ENCODE measurements at regions not wholly inside any gene's neighbourhood (a gene's known extent, or its start where the extent isn't known, plus 50 kb on each side); places are given as distances from the start of the nearest gene placed in this dataset.
"Not testable (repeated sequence)": the region's sequence is repeated elsewhere in the genome, so short reads cannot be mapped to it uniquely, and the experiment has no call there.

DNA sequence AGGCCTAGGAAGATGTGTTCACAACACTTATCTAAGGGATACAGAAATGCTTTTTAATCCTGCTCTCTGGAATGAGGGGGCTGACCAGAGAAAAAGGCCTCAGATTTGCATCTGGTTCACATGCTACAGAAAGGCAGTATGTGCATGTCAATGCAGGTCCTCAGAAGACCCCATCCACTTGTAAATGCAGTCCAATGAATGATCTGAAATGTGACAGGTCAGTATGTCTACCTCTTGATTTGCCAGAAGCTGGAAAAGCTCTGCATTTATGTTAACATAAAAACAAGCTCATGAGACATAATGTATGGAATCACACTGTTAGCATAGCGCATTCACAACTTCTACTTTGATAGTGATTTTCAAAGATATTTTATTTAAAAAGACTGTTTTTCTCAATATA is 367.4 kb upstream of the CHORDC1 start:
- ChIA-PET POLR2A (no interaction called here), CTCF (no interaction called here)

DNA sequence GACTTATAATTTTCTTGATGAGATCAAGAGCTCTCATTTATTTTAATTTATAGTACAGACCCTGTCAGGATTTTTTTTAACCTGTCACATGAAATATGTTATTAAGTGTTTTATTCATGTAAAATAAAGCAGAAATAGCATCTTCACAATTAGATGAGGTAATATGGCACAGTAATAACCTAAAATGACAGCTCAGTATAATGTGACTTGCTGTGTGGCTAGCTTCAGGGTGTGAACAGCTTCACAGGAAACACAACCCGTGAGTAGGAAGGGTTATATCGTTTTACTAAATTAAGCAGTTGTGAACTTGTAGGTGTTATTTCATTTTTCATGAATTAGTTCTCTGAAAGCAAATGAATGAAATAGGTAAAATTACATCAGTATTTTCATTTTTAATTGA is 366.9 kb upstream of the CHORDC1 start:
- Histone ChIP-seq H3K27me3 (ENCODE audit: control insufficient read depth in 2 of 2, insufficient read depth in 2 of 2, low read length in 2 of 2) (no peaks in the 10 kb centered on the region), H3K36me3 (ENCODE audit: control insufficient read depth in 2 of 3, insufficient read depth in 3 of 3, low read length in 3 of 3) (no peaks in the 10 kb centered on the region), H3K27ac (ENCODE audit: low read depth, low read length) (no peak overlapping the region), H3K4me1 (ENCODE audit: control insufficient read depth in 2 of 2, insufficient read depth in 2 of 2, low read length in 2 of 2) (no peaks in the 10 kb centered on the region), H3K4me3 (ENCODE audit: low read length) (no peak overlapping the region), H3K9me3 (ENCODE audit: control insufficient read depth in 2 of 3, low read length in 3 of 3) (no peaks in the 10 kb centered on the region)
- peaks cover 0 to 10% (median 0%) of the 10 kb centered on the region in 11 donors for H3K9me3 Mint-ChIP-seq
- DNase-seq (no peak), ATAC-seq (no peak)
- CTCF ChIA-PET, result no interaction called here
- POLR2A ChIA-PET, result no interaction called here
- intact Hi-C loops (cut with micrococcal nuclease), result no loop called here
- H3K27me3 Mint-ChIP-seq, result no peaks in the 10 kb centered on the region
- no peaks in the 10 kb centered on the region for H3K4me1 Mint-ChIP-seq
- no peak overlapping the region for H3K4me3 Mint-ChIP-seq
- no peaks in the 10 kb centered on the region for H3K36me3 Mint-ChIP-seq
- H3K27ac Mint-ChIP-seq, result no peak overlapping the region

More for the DNA sequence above, 367.4 kb upstream of the CHORDC1 start:
- DNase-seq, result no peak
- Histone ChIP-seq H3K36me3 (ENCODE audit: control insufficient read depth in 2 of 3, insufficient read depth in 3 of 3, low read length in 3 of 3) (no peaks in the 10 kb centered on the region), H3K9me3 (ENCODE audit: control insufficient read depth in 2 of 3, low read length in 3 of 3) (no peaks in the 10 kb centered on the region), H3K27ac (ENCODE audit: low read depth, low read length) (no peak overlapping the region), H3K27me3 (ENCODE audit: control insufficient read depth in 2 of 2, insufficient read depth in 2 of 2, low read length in 2 of 2) (no peaks in the 10 kb centered on the region), H3K4me3 (ENCODE audit: low read length) (no peak overlapping the region), H3K4me1 (ENCODE audit: control insufficient read depth in 2 of 2, insufficient read depth in 2 of 2, low read length in 2 of 2) (no peaks in the 10 kb centered on the region)
- intact Hi-C loops (cut with micrococcal nuclease), result no loop called here
- Mint-ChIP-seq H3K4me3 (no peak overlapping the region), H3K27me3 (no peaks in the 10 kb centered on the region), H3K9me3 (peaks cover 0 to 10% (median 0%) of the 10 kb centered on the region in 11 donors), H3K36me3 (no peaks in the 10 kb centered on the region), H3K27ac (no peak overlapping the region), H3K4me1 (no peaks in the 10 kb centered on the region)
- no peak for ATAC-seq

DNA sequence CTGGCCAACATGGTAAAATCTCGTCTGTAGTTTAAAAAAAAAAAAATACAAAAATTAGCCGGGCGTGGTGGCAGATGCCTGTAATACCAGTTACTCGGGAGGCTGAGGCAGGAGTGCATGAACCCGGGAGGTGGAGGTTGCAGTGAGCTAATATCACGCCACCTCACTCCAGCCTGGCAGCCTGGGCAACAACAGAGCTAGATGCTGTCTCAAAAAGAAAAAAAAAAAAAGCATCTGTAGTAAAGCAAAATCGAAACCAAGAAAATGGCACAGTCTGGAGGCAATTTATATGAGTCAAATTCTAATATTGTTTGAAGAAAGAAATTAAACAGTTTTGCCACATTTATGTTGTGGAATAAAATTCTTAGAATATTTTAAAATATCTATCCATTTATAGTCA is 365.0 kb upstream of the CHORDC1 start:
- Mint-ChIP-seq H3K36me3 (no peaks in the 10 kb centered on the region), H3K27me3 (no peaks in the 10 kb centered on the region), H3K9me3 (peaks cover 0 to 8% (median 0%) of the 10 kb centered on the region in 11 donors), H3K4me1 (no peaks in the 10 kb centered on the region), H3K27ac (no peak overlapping the region), H3K4me3 (no peak overlapping the region)
- POLR2A ChIA-PET, result no interaction called here
- H3K27me3 ChIP-seq (ENCODE audit: control insufficient read depth in 2 of 2, insufficient read depth in 2 of 2, low read length in 2 of 2), result no peaks in the 10 kb centered on the region
- no peaks in the 10 kb centered on the region for H3K4me1 ChIP-seq (ENCODE audit: control insufficient read depth in 2 of 2, insufficient read depth in 2 of 2, low read length in 2 of 2)
- DNase-seq (no peak), ATAC-seq (no peak)
- H3K9me3 ChIP-seq (ENCODE audit: control insufficient read depth in 2 of 3, low read length in 3 of 3), result no peaks in the 10 kb centered on the region
- H3K27ac ChIP-seq (ENCODE audit: low read depth, low read length), result no peak overlapping the region
- no peak overlapping the region for H3K4me3 ChIP-seq (ENCODE audit: low read length)
- intact Hi-C loops (cut with micrococcal nuclease), result no loop called here
- CTCF ChIA-PET, result no interaction called here
- no peaks in the 10 kb centered on the region for H3K36me3 ChIP-seq (ENCODE audit: control insufficient read depth in 2 of 3, insufficient read depth in 3 of 3, low read length in 3 of 3)

DNA sequence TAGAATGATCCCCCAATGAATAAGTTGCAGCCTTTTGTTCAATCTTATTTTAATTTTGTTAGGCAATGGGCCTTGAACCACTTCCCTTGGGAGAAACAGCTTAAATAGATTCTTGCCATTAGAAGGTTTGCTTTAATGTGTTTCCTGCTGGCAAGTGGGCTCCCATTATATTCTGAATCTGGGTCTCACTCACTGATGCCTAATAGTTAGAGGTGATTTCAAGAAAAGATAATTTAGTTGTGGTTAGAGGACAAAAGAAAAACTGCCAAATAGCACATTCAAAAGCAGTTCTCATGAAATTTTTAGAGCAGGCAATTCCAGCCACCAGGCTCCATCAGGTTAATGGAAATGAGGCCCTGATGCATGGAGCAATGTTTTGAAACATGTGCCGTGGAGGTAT is 362.6 kb upstream of the CHORDC1 start:
- H3K36me3 ChIP-seq (ENCODE audit: control insufficient read depth in 2 of 3, insufficient read depth in 3 of 3, low read length in 3 of 3), result no peaks in the 10 kb centered on the region
- H3K4me1 ChIP-seq (ENCODE audit: control insufficient read depth in 2 of 2, insufficient read depth in 2 of 2, low read length in 2 of 2), result no peaks in the 10 kb centered on the region
- Mint-ChIP-seq H3K27ac (no peak overlapping the region), H3K36me3 (peaks cover 0 to 5% (median 0%) of the 10 kb centered on the region in 5 donors), H3K4me3 (no peak overlapping the region), H3K27me3 (no peaks in the 10 kb centered on the region), H3K4me1 (no peaks in the 10 kb centered on the region), H3K9me3 (peaks cover 0 to 11% (median 4%) of the 10 kb centered on the region in 11 donors)
- DNase-seq (no peak), ATAC-seq (no peak)
- intact Hi-C loops (cut with micrococcal nuclease), result no loop called here
- no peak overlapping the region for H3K4me3 ChIP-seq (ENCODE audit: low read length)
- no peaks in the 10 kb centered on the region for H3K9me3 ChIP-seq (ENCODE audit: control insufficient read depth in 2 of 3, low read length in 3 of 3)
- H3K27ac ChIP-seq (ENCODE audit: low read depth, low read length), result no peak overlapping the region
- CTCF ChIA-PET, result no interaction called here
- POLR2A ChIA-PET, result no interaction called here
- no peaks in the 10 kb centered on the region for H3K27me3 ChIP-seq (ENCODE audit: control insufficient read depth in 2 of 2, insufficient read depth in 2 of 2, low read length in 2 of 2)

DNA sequence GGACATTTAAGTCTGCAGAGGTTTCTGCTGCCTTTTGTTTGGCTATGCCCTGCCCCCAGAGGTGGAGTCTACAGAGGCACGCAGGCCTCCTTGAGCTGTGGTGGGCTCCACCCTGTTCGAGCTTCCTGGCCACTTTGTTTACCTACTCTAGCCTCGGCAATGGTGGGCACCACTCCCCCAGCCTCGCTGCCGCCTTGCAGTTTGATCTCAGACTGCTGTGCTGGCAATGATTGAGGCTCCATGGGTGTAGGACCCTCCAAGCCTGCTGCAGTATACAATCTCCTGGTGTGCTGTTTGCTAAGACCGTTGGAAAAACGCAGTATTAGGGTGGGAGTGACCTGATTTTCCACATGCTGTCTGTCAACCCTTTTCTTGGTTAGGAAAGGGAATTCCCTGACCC is 360.1 kb upstream of the CHORDC1 start:
- intact Hi-C loops (cut with micrococcal nuclease); CTCF ChIA-PET; H3K4me1 Mint-ChIP-seq; H3K36me3 ChIP-seq (ENCODE audit: control insufficient read depth in 2 of 3, insufficient read depth in 3 of 3, low read length in 3 of 3); H3K4me1 ChIP-seq (ENCODE audit: control insufficient read depth in 2 of 2, insufficient read depth in 2 of 2, low read length in 2 of 2); H3K27ac ChIP-seq (ENCODE audit: low read depth, low read length); H3K27me3 Mint-ChIP-seq; POLR2A ChIA-PET; H3K4me3 ChIP-seq (ENCODE audit: low read length); H3K9me3 ChIP-seq (ENCODE audit: control insufficient read depth in 2 of 3, low read length in 3 of 3); H3K4me3 Mint-ChIP-seq; DNase-seq; H3K36me3 Mint-ChIP-seq; ATAC-seq; H3K27me3 ChIP-seq (ENCODE audit: control insufficient read depth in 2 of 2, insufficient read depth in 2 of 2, low read length in 2 of 2); H3K27ac Mint-ChIP-seq: not testable (repeated sequence)
- H3K9me3 Mint-ChIP-seq, result peaks cover 0 to 15% (median 8%) of the 10 kb centered on the region in 11 donors

DNA sequence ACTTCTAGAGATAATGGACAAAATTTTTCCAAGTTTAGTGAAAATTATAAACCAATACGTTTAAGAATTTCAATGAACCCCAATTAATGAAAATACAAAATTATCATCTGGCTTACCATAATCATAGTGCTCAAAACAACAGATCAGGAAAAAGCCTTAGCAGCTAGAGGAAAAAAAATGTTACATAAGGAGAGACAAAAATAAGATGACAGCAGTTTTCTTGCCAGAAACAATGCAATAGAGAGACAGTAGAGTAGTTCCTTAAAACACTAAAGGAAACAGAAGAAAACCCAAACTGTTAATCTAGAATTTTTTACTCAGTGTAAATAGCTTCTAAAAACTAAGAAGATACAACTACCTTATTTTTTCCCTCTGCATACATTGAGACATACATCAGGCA is 341.7 kb upstream of the CHORDC1 start:
- Histone ChIP-seq H3K4me1 (ENCODE audit: control insufficient read depth in 2 of 2, insufficient read depth in 2 of 2, low read length in 2 of 2) (no peaks in the 10 kb centered on the region), H3K36me3 (ENCODE audit: control insufficient read depth in 2 of 3, insufficient read depth in 3 of 3, low read length in 3 of 3) (no peaks in the 10 kb centered on the region), H3K4me3 (ENCODE audit: low read length) (no peak overlapping the region), H3K27ac (ENCODE audit: low read depth, low read length) (no peak overlapping the region), H3K27me3 (ENCODE audit: control insufficient read depth in 2 of 2, insufficient read depth in 2 of 2, low read length in 2 of 2) (no peaks in the 10 kb centered on the region), H3K9me3 (ENCODE audit: control insufficient read depth in 2 of 3, low read length in 3 of 3) (no peaks in the 10 kb centered on the region)
- ChIA-PET POLR2A (no interaction called here), CTCF (no interaction called here)
- H3K4me1 Mint-ChIP-seq, result no peaks in the 10 kb centered on the region
- no peak for DNase-seq
- H3K4me3 Mint-ChIP-seq, result no peak overlapping the region
- no peak overlapping the region for H3K27ac Mint-ChIP-seq
- ATAC-seq, result no peak
- H3K36me3 Mint-ChIP-seq, result no peaks in the 10 kb centered on the region
- H3K27me3 Mint-ChIP-seq, result no peaks in the 10 kb centered on the region
- peaks cover 2 to 22% (median 12%) of the 10 kb centered on the region in 11 donors for H3K9me3 Mint-ChIP-seq
- intact Hi-C loops (cut with micrococcal nuclease), result no loop called here

DNA sequence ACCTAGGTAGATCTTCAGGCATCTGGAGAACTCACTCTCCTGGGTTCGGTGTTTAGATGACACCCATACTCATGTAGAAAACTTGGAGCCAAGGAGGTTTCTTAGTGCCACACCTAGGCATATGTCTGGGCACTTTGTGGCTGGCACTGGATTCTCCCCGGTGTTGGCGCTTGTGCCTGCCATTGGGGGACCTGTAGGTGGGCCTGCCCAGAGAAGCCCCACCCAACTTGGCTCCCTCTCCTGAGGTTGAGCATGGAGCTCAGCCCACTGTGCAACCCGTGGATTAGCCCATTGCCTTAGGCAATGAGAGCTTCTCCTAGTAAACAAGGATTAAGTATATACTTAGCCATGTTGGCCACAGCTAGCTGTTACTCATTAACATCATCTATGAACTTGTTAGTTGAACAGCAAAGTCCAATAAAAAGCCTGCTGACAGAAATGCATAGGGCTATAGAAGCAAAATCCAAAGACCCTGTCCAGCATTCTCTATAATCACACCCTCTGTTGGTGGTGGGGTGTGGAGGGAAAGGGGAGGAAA is 335.5 kb upstream of the CHORDC1 start:
- ChIA-PET POLR2A (no interaction called here), CTCF (no interaction called here)
- Histone ChIP-seq H3K9me3 (ENCODE audit: control insufficient read depth in 2 of 3, low read length in 3 of 3) (no peaks in the 10 kb centered on the region), H3K36me3 (ENCODE audit: control insufficient read depth in 2 of 3, insufficient read depth in 3 of 3, low read length in 3 of 3) (no peaks in the 10 kb centered on the region), H3K4me1 (ENCODE audit: control insufficient read depth in 2 of 2, insufficient read depth in 2 of 2, low read length in 2 of 2) (no peaks in the 10 kb centered on the region), H3K27me3 (ENCODE audit: control insufficient read depth in 2 of 2, insufficient read depth in 2 of 2, low read length in 2 of 2) (no peaks in the 10 kb centered on the region), H3K27ac (ENCODE audit: low read depth, low read length) (no peak overlapping the region), H3K4me3 (ENCODE audit: low read length) (no peak overlapping the region)
- intact Hi-C loops (cut with micrococcal nuclease), result no loop called here
- no peak overlapping the region for H3K27ac Mint-ChIP-seq
- ATAC-seq, result no peak
- no peaks in the 10 kb centered on the region for H3K27me3 Mint-ChIP-seq
- peaks cover 3 to 38% (median 10%) of the 10 kb centered on the region in 11 donors for H3K9me3 Mint-ChIP-seq
- no peaks in the 10 kb centered on the region for H3K4me1 Mint-ChIP-seq
- no peak for DNase-seq
- H3K4me3 Mint-ChIP-seq, result no peak overlapping the region
- no peaks in the 10 kb centered on the region for H3K36me3 Mint-ChIP-seq

Data from naive thymus-derived CD4-positive, alpha-beta T cell (primary cell).